ENCODE measurements at regions not wholly inside any gene's neighbourhood (a gene's known extent, or its start where the extent isn't known, plus 50 kb on each side); places are given as distances from the start of the nearest gene placed in this dataset.

GRCh38 chr3:74693251-74693650, 78.8 kb upstream of the CNTN3 start:
- BruUV-seq (replicated peaks), result no TSS peak
- no peaks in the 10 kb centered on the region for H3K27me3 ChIP-seq (ENCODE audit: insufficient read depth, low read length)
- ChIA-PET CTCF (no interaction called here), RAD21 (ENCODE audit: low non-redundant PET in 1 of 2, low total read pairs in 2 of 2, uncharacterized antibody in 2 of 2, unreplicated experiment in 2 of 2) (no interaction called here), POLR2A (no interaction called here)
- no peaks in the 10 kb centered on the region for H3K79me2 ChIP-seq (ENCODE audit: insufficient read depth, low read length)
- H3K4me2 ChIP-seq (ENCODE audit: low read length), result no peak overlapping the region
- TF ChIP-seq POLR2AphosphoS5 (IDR thresholded peaks at IDR 0.05; ENCODE audit: low read depth, low read length) (no peak), CEBPB (IDR thresholded peaks at IDR 0.05; ENCODE audit: low read depth) (no peak), ZFX (IDR thresholded peaks at IDR 0.05) (no peak), SP1 (IDR thresholded peaks at IDR 0.05; ENCODE audit: low read depth) (no peak)
- H3K4me1 ChIP-seq (ENCODE audit: control insufficient read depth in 1 of 2, insufficient read depth in 2 of 2, low read length in 2 of 2), result no peaks in the 10 kb centered on the region
- no peak overlapping the region for H2AFZ ChIP-seq (ENCODE audit: low read depth, low read length, poor library complexity, severe bottlenecking)
- H3K36me3 ChIP-seq (ENCODE audit: control insufficient read depth in 1 of 2, insufficient read depth in 2 of 2, low read length in 2 of 2), result no peaks in the 10 kb centered on the region
- no peaks in the 10 kb centered on the region for H3K9me2 ChIP-seq (ENCODE audit: insufficient read depth)
- no peak overlapping the region for H3K9ac ChIP-seq (ENCODE audit: low read length)
- intact Hi-C loops (cut with micrococcal nuclease), result no loop called here
- no peaks in the 10 kb centered on the region for H4K20me1 ChIP-seq (ENCODE audit: insufficient read depth)
- no peak overlapping the region for H3K27ac ChIP-seq (ENCODE audit: low read depth, low read length)
- no peak overlapping the region for H3K4me3 ChIP-seq (replicated peaks in 1 of 2; ENCODE audit: low read depth in 1 of 2, low read length in 2 of 2)
- H3K9me3 ChIP-seq (ENCODE audit: control insufficient read depth in 1 of 2, insufficient read depth in 1 of 2, low read depth in 1 of 2, low read length in 2 of 2), result peaks cover 5 to 26% of the 10 kb centered on the region in 2 experiments; a peak in 2 of 4 replicates
- no peak for DNase-seq (ENCODE audit: low read depth, low spot score)
- no peak for ATAC-seq

GRCh38 chr3:74691946-74692345, 77.5 kb upstream of the CNTN3 start:
- CTCF ChIA-PET, result no interaction called here

DNA sequence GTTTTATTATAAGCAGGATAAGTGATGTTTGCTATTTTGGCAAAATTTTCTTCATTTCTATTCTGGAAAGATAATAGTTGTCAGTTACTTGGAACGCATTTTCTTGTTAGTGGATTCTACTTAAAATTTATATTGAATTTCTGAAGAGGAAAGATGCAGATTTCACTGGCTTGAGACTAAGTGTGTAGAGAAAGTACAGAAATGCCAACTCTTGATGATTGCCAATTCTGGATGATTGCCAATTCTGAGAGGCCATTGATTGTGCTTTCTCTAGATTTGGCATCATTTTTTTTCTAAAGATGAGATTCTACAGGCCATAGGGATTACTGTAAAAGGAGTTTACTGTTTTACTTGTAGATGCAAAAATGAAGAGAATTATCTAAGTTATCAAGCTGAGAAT, 58.9 kb upstream of the CNTN3 start:
- H3K4me1 ChIP-seq (ENCODE audit: control insufficient read depth in 1 of 2, insufficient read depth in 2 of 2, low read length in 2 of 2), result no peaks in the 10 kb centered on the region
- no peak overlapping the region for H3K9ac ChIP-seq (ENCODE audit: low read length)
- no peak for ATAC-seq
- H3K27me3 ChIP-seq (ENCODE audit: insufficient read depth, low read length), result no peaks in the 10 kb centered on the region
- no peak overlapping the region for H3K4me3 ChIP-seq (replicated peaks in 1 of 2; ENCODE audit: low read depth in 1 of 2, low read length in 2 of 2)
- H4K20me1 ChIP-seq (ENCODE audit: insufficient read depth), result no peaks in the 10 kb centered on the region
- CTCF ChIA-PET, result no interaction called here
- peaks cover 6 to 14% of the 10 kb centered on the region in 2 experiments; a peak in 3 of 4 replicates for H3K9me3 ChIP-seq (ENCODE audit: control insufficient read depth in 1 of 2, insufficient read depth in 1 of 2, low read depth in 1 of 2, low read length in 2 of 2)
- H2AFZ ChIP-seq (ENCODE audit: low read depth, low read length, poor library complexity, severe bottlenecking), result no peak overlapping the region
- POLR2A ChIA-PET, result no interaction called here
- intact Hi-C loops (cut with micrococcal nuclease), result no loop called here
- H3K36me3 ChIP-seq (ENCODE audit: control insufficient read depth in 1 of 2, insufficient read depth in 2 of 2, low read length in 2 of 2), result no peaks in the 10 kb centered on the region
- no peaks in the 10 kb centered on the region for H3K9me2 ChIP-seq (ENCODE audit: insufficient read depth)
- no peaks in the 10 kb centered on the region for H3K79me2 ChIP-seq (ENCODE audit: insufficient read depth, low read length)
- no peak overlapping the region for H3K27ac ChIP-seq (ENCODE audit: low read depth, low read length)
- DNase-seq (ENCODE audit: low read depth, low spot score), result no peak
- H3K4me2 ChIP-seq (ENCODE audit: low read length), result no peak overlapping the region
- RAD21 ChIA-PET (ENCODE audit: low non-redundant PET in 1 of 2, low total read pairs in 2 of 2, uncharacterized antibody in 2 of 2, unreplicated experiment in 2 of 2), result no interaction called here
- BruUV-seq (replicated peaks), result no TSS peak
- TF ChIP-seq, protein P1, sequence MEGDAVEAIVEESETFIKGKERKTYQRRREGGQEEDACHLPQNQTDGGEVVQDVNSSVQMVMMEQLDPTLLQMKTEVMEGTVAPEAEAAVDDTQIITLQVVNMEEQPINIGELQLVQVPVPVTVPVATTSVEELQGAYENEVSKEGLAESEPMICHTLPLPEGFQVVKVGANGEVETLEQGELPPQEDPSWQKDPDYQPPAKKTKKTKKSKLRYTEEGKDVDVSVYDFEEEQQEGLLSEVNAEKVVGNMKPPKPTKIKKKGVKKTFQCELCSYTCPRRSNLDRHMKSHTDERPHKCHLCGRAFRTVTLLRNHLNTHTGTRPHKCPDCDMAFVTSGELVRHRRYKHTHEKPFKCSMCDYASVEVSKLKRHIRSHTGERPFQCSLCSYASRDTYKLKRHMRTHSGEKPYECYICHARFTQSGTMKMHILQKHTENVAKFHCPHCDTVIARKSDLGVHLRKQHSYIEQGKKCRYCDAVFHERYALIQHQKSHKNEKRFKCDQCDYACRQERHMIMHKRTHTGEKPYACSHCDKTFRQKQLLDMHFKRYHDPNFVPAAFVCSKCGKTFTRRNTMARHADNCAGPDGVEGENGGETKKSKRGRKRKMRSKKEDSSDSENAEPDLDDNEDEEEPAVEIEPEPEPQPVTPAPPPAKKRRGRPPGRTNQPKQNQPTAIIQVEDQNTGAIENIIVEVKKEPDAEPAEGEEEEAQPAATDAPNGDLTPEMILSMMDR (IDR thresholded peaks at IDR 0.05 in 2 of 3, conservative IDR thresholded peaks at IDR 0.05 in 1 of 3; ENCODE audit: borderline replicate concordance in 1 of 3, insufficient read depth in 1 of 3, low read depth in 2 of 3, low read length in 2 of 3), result no peak
- TF ChIP-seq RAD21 (IDR thresholded peaks at IDR 0.05; ENCODE audit: low read depth) (no peak), EZH2 (IDR thresholded peaks at IDR 0.05) (no peak), EGR1 (IDR thresholded peaks at IDR 0.05; ENCODE audit: low read depth) (no peak), ZNF274 (IDR thresholded peaks at IDR 0.05; ENCODE audit: low read depth, low read length) (no peak), TCF7L2 (IDR thresholded peaks at IDR 0.05; ENCODE audit: borderline replicate concordance, extremely low read depth, insufficient read depth, insufficient read length) (no peak), CBX3 (IDR thresholded peaks at IDR 0.05; ENCODE audit: low read depth) (no peak), EZH2phosphoT487 (IDR thresholded peaks at IDR 0.05; ENCODE audit: borderline replicate concordance) (no peak)

More at GRCh38 chr3:74691946-74692345, 77.5 kb upstream of the CNTN3 start:
- no peaks in the 10 kb centered on the region for H3K9me2 ChIP-seq (ENCODE audit: insufficient read depth)
- no peak overlapping the region for H3K27ac ChIP-seq (ENCODE audit: low read depth, low read length)
- no peak overlapping the region for H3K4me3 ChIP-seq (replicated peaks in 1 of 2; ENCODE audit: low read depth in 1 of 2, low read length in 2 of 2)
- no peak overlapping the region for H3K9ac ChIP-seq (ENCODE audit: low read length)
- H2AFZ ChIP-seq (ENCODE audit: low read depth, low read length, poor library complexity, severe bottlenecking), result no peak overlapping the region
- intact Hi-C loops (cut with micrococcal nuclease), result no loop called here
- H4K20me1 ChIP-seq (ENCODE audit: insufficient read depth), result no peaks in the 10 kb centered on the region
- no peak for TF ChIP-seq ZFX (IDR thresholded peaks at IDR 0.05)
- DNase-seq (ENCODE audit: low read depth, low spot score), result no peak
- H3K9me3 ChIP-seq (ENCODE audit: control insufficient read depth in 1 of 2, insufficient read depth in 1 of 2, low read depth in 1 of 2, low read length in 2 of 2), result peaks cover 5 to 26% of the 10 kb centered on the region in 2 experiments; a peak in 2 of 4 replicates
- no TSS peak for BruUV-seq (replicated peaks)
- H3K36me3 ChIP-seq (ENCODE audit: control insufficient read depth in 1 of 2, insufficient read depth in 2 of 2, low read length in 2 of 2), result no peaks in the 10 kb centered on the region
- H3K27me3 ChIP-seq (ENCODE audit: insufficient read depth, low read length), result no peaks in the 10 kb centered on the region
- no peak for ATAC-seq
- POLR2A ChIA-PET, result no interaction called here
- H3K4me1 ChIP-seq (ENCODE audit: control insufficient read depth in 1 of 2, insufficient read depth in 2 of 2, low read length in 2 of 2), result no peaks in the 10 kb centered on the region
- H3K79me2 ChIP-seq (ENCODE audit: insufficient read depth, low read length), result no peaks in the 10 kb centered on the region
- RAD21 ChIA-PET (ENCODE audit: low non-redundant PET in 1 of 2, low total read pairs in 2 of 2, uncharacterized antibody in 2 of 2, unreplicated experiment in 2 of 2), result no interaction called here
- no peak overlapping the region for H3K4me2 ChIP-seq (ENCODE audit: low read length)

Measured in HCT116 (cell line).